Coronary artery (tissue), 2 donors: ENCODE measurements at regions not wholly inside any gene's neighbourhood (a gene's known extent, or its start where the extent isn't known, plus 50 kb on each side); places are given as distances from the start of the nearest gene placed in this dataset.

ENCODE experiments used
- DNase-seq: peaks from one replicate; pipeline ENCODE4 v3.0.0-alpha.2; 2017; ENCODE audit warnings: low spot score
- H3K27ac ChIP-seq, 2 donors: fragments of 200-600 bp; sonication (generic); one replicate each; pipeline ENCODE4 v1.5.1; 2016 to 2019
- H3K4me3 ChIP-seq: fragments of 200-600 bp; sonication (generic); 2 replicates; pipeline ENCODE4 v1.5.1; 2016; ENCODE audit warnings: mild to moderate bottlenecking, moderate library complexity
- TF ChIP-seq, protein P1 (sequence below): fragments of 200-600 bp; sonication (generic); IDR thresholded peaks from one replicate; pipeline ENCODE4 v1.5.1; 2019; ENCODE audit warnings: antibody characterized with exemption

- Histone ChIP-seq H3K27ac (no peak overlapping the region), H3K4me3 (no peak overlapping the region)
- TF ChIP-seq, protein P1, sequence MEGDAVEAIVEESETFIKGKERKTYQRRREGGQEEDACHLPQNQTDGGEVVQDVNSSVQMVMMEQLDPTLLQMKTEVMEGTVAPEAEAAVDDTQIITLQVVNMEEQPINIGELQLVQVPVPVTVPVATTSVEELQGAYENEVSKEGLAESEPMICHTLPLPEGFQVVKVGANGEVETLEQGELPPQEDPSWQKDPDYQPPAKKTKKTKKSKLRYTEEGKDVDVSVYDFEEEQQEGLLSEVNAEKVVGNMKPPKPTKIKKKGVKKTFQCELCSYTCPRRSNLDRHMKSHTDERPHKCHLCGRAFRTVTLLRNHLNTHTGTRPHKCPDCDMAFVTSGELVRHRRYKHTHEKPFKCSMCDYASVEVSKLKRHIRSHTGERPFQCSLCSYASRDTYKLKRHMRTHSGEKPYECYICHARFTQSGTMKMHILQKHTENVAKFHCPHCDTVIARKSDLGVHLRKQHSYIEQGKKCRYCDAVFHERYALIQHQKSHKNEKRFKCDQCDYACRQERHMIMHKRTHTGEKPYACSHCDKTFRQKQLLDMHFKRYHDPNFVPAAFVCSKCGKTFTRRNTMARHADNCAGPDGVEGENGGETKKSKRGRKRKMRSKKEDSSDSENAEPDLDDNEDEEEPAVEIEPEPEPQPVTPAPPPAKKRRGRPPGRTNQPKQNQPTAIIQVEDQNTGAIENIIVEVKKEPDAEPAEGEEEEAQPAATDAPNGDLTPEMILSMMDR, result no peak
- DNase-seq, result no peak
Observed at GRCh38 chr5:117943541-117943940, 1044.8 kb downstream of the DTWD2 start.

DNA sequence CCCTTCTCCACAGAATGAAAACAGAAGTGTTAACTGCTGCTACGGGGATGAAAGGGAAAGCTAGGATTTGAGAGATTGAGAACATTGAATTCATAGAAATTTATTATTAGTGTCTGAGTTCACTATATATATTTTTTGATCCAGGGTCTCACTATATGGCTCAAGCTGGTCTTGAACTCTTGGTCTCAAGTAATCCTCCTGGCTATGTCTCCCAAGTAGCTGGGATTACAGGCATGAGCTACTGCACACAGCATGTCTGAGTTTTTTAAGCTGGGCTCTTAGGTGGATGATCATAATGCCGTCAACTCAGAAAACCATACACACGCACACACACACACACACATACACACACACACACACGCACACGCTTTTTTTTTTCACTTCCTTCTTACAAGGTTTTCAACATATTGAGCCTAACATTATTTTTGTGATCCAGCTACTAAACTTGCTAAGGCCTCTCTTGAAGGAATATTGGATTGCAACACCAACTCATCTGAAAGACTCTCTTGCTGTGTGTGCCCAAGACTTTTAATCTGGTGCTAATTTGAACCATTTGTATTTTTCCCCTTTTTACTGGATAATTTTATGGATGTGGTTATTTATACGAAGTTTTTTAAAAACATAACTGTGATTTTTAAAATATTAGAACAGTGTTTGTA, 1045.4 kb downstream of the DTWD2 start:
- no peak for DNase-seq
- TF ChIP-seq, protein P1, result no peak
- no peak overlapping the region for H3K4me3 ChIP-seq
- H3K27ac ChIP-seq, result no peak overlapping the region

DNA sequence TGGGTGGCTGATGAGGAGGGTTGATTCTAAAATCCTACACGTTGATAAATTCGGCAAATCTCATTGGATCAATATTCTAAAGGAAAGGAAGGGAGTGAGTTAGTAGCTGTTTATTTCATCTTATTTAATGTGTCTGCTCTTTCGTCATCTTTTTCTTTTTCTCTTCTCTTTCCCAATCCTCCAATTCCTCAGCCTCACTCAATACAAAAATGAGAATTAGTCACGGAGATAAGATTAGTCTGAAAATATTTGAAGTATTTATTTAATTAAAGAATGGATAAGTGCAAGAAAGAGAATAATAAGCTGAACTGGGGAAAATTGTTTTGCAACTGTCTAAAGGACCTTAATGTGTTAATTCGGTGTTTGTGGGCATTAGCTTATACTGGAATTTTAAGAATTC, 1095.1 kb downstream of the DTWD2 start:
- TF ChIP-seq, protein P1, result no peak
- H3K4me3 ChIP-seq, result no peak overlapping the region
- no peak for DNase-seq
- no peak overlapping the region for H3K27ac ChIP-seq

- DNase-seq, result no peak
- TF ChIP-seq, protein P1, result no peak
Observed at GRCh38 chr5:117892360-117892759, 1096.0 kb downstream of the DTWD2 start.

DNA sequence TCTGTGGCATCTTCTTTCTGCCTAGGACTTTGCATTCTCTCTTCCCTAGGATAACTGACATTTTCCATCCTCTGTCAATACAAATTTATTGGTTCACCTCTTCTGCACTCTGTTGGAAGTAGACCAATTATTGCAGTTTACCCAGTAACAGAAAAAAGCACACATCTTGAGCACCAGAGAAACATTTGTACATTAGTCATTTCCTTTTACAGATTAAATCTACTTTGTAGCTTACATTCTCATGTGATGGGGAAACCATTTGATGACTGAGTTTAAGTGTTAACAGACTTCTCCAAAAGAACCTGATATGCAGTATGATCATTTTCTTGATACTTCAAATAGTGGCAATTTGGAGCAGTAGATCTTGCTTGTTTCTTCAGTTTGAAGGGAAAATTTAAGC, 1098.8 kb downstream of the DTWD2 start:
- no peak overlapping the region for H3K27ac ChIP-seq
- H3K4me3 ChIP-seq, result no peak overlapping the region
- TF ChIP-seq, protein P1, result no peak
- no peak for DNase-seq

More at GRCh38 chr5:117892360-117892759, 1096.0 kb downstream of the DTWD2 start:
- Histone ChIP-seq H3K27ac (no peak overlapping the region), H3K4me3 (no peak overlapping the region)

DNA sequence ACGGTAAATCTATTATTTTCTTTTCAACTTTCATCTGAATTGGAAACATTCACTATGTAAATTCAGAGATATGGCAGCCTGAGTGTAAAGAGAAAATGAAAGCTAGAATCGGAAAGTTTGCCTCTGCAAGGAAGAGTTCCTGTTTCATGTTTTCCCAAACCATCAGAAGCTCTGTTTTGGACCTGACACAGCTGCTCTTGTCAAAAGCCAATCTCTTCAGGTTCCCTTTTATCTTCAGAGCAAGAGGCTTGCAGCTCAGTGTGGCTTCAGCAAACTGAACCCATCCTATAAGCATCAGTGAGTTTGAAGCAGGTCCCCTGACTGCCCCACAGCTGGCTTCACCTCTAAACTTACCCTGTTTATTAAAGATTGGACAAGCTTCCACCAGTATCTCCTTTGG, 1099.7 kb downstream of the DTWD2 start:
- TF ChIP-seq, protein P1, result no peak
- no peak for DNase-seq
- Histone ChIP-seq H3K27ac (no peak overlapping the region), H3K4me3 (peak overlapping the region; percentile 49)

- TF ChIP-seq, protein P1, result no peak
- DNase-seq, result no peak
- H3K27ac ChIP-seq, result no peak overlapping the region
- no peak overlapping the region for H3K4me3 ChIP-seq
Observed at GRCh38 chr5:117881426-117882230, 1106.7 kb downstream of the DTWD2 start.
